GM10248 (cell line): ENCODE measurements at regions not wholly inside any gene's neighbourhood (a gene's known extent, or its start where the extent isn't known, plus 50 kb on each side); places are given as distances from the start of the nearest gene placed in this dataset.

Experiments used
- CTCF ChIA-PET: fragments of 300-600 bp; sonication (Branson Sonifier 250); formaldehyde crosslinking; extraction: SDS; loops from one replicate; lab custom pipeline; 2021; ENCODE audit warnings: antibody characterized with exemption; lab: Yijun Ruan, JAX
- POLR2A ChIA-PET: fragments of 350-650 bp; sonication (Branson Sonifier 250); formaldehyde crosslinking; extraction: SDS; loops from one replicate; lab custom pipeline; 2020; ENCODE audit warnings: antibody characterized with exemption; lab: Yijun Ruan, JAX
- DNase-seq: peaks from one replicate; pipeline ENCODE4 v3.0.0; 2012; ENCODE audit errors: extremely low spot score
- TF ChIP-seq, protein P1 (sequence below): IDR thresholded peaks from 2 replicates; pipeline ENCODE4 v1.5.1; 2012; ENCODE audit warnings: mild to moderate bottlenecking, low read depth; ENCODE audit errors: extremely low read depth, missing control alignments, control extremely low read depth

DNA sequence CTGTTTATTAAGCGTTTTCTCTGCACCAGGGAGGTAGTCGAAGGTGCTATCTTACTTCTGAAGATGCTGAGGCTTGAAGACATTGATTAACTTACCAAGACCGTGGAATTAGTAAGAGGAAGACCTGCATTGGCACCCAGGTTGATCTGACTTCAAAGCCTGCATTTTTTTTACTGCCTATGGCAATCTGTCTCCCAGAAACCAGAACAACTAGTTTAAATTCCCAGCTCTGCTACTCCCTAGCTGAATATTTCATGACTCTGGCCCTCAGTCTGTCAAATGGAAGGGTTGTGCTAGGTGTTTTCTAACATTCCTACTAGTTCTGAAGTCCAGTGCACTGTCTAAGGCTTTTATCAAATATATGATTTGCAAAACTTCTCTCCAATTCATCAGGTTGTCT lies 52.0 kb upstream of the GRAMD1B start:
- ChIA-PET POLR2A (no interaction called here), CTCF (interaction anchor here (1.0 to 1.7 kb wide), 5 partner anchors 10 to 29 kb away, joined by 4 to 7 read pairs (median 4); no protein-coding TSS in a partner anchor)
- DNase-seq = no peak
- TF ChIP-seq, protein P1, sequence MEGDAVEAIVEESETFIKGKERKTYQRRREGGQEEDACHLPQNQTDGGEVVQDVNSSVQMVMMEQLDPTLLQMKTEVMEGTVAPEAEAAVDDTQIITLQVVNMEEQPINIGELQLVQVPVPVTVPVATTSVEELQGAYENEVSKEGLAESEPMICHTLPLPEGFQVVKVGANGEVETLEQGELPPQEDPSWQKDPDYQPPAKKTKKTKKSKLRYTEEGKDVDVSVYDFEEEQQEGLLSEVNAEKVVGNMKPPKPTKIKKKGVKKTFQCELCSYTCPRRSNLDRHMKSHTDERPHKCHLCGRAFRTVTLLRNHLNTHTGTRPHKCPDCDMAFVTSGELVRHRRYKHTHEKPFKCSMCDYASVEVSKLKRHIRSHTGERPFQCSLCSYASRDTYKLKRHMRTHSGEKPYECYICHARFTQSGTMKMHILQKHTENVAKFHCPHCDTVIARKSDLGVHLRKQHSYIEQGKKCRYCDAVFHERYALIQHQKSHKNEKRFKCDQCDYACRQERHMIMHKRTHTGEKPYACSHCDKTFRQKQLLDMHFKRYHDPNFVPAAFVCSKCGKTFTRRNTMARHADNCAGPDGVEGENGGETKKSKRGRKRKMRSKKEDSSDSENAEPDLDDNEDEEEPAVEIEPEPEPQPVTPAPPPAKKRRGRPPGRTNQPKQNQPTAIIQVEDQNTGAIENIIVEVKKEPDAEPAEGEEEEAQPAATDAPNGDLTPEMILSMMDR = no peak

DNA sequence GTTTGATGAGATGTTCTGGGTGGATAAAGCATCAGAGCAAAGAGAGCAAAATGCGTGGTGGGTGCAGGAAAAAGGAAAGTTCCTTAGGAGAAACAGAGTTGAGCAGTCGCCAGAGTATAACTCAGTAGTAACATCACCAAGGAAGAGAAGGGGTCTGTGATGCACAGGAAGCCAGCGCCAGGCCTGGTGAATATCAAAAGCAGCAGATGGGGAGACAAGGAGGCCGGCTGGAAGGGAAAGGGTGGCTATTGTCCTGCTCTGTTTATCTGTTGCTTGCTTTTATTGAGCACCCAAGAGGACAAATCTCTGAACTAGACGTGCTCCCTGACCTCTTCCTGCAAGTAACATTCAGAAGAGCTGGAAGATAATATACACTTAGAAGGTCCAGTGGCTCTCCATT lies 52.7 kb upstream of the GRAMD1B start:
- ChIA-PET CTCF (interaction anchor here (1.0 to 1.7 kb wide), 6 partner anchors 9 to 30 kb away, joined by 4 to 7 read pairs (median 4); no protein-coding TSS in a partner anchor), POLR2A (no interaction called here)
- no peak for DNase-seq
- TF ChIP-seq, protein P1 = no peak

- DNase-seq = no peak
- ChIA-PET POLR2A (no interaction called here), CTCF (no interaction called here)
- TF ChIP-seq, protein P1 = no peak
These were observed 54.2 kb upstream of the GRAMD1B start for GRCh38 chr11:123375832-123376231.

DNA sequence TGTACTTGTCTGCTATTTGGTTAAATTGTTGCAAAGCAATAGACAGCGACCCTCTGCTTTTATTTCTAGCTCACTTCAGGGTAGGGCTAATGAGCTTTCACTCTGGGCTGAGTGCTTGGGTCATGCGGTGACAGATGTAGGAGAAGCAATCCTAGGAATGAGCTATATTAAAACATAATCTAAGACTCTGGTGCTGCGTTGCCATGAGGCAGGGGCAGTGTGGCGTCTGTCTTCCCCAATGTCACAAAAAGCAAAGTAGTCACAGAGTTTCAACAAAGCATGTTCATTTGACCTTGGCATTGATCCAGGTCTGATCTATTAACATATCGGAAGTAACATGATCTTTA lies 55.5 kb upstream of the GRAMD1B start:
- DNase-seq = no peak
- TF ChIP-seq, protein P1 = no peak
- ChIA-PET POLR2A (no interaction called here), CTCF (interaction anchor here (1.0 to 9.0 kb wide), 6 partner anchors 8 to 33 kb away, joined by 3 to 68 read pairs (median 4); no protein-coding TSS in a partner anchor)

DNA sequence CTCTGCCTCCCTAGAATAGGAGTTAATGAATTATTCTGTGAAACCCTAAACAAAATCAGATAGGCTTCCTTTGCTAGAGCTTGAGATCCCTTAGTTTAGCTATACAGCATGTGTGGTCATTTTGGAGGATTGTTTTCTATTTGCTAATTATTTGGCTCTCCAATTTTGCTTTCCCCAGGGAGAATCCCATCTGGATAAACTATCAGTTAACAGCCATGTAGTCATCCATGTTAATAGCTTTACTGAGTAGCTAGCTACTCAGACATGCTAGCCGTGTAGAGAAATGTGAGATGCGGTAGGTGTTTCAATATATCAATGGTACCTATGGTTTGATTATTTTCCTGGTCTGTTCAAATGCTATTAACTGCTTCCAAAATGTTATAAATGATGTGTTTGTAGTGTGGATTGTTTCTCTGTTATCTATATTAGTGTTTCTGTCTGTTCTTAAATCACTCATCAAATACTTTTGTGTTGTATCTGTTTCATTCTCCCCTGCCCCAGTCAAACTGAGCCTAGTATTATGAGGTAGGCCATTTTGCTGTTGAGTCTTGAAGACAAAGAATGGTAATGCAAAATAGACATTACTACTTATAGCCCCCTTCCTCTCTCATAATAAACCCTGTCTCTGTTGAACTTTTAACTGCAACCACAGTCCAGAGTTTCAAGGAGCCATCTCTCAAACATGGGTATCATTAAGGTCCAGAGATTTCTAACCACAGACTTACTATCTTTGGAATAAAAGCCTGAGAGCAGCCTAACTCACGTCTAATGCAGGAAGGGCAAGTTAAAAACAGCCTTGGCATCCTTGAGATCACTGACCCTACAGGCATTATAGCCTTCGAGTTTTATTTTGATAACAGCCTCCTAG lies 56.1 kb upstream of the GRAMD1B start:
- CTCF ChIA-PET = interaction anchor here (1.0 to 9.0 kb wide), 7 partner anchors 9 to 34 kb away, joined by 3 to 68 read pairs (median 4); no protein-coding TSS in a partner anchor
- TF ChIP-seq, protein P1 = no peak
- DNase-seq = no peak
- POLR2A ChIA-PET = no interaction called here

DNA sequence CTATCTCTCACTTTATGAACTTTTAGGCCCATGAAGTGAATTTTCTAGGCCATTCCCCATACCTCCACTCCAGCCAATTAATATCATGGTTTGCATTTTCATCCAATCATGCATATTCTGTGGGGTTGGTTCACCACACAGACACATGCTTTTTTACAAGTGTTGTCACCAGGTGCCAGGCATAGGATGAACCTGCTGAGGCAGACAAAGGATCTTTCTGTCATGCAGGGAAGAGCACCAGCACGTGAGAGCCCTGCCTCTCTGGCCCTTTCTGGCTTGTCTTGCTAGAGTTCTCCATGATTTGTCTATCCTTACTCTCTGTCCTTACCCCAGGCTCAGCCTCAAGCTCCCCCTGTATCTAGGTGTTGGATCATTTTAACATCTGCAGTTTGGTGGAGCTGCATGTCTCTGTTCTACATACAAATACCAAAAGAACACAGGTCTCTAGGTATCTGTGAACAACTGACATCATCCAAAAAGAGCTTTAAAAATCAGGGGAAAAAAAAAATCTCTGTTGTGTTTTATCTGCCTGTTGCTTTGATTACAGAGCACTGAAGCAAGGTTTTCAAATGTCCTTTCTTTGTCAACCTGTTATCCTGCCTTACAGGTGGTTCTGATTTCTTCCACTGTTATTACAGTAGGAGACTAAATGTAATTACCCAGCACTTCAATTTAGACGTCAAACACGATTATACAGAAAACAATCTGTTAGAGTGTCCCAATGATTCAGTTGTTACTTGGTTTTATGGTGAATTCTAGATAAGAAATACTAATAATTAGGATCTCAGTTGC lies 58.4 kb upstream of the GRAMD1B start:
- TF ChIP-seq, protein P1 = no peak
- DNase-seq = no peak
- ChIA-PET POLR2A (interaction anchor here (0.7 kb wide), 1 partner anchor 309 kb away, joined by 3 read pairs; no protein-coding TSS in a partner anchor), CTCF (interaction anchor here (0.9 to 9.0 kb wide), 7 partner anchors 9 to 29 kb away, joined by 3 to 68 read pairs (median 4); no protein-coding TSS in a partner anchor)
